ENCODE measurements at regions not wholly inside any gene's neighbourhood (a gene's known extent, or its start where the extent isn't known, plus 50 kb on each side); places are given as distances from the start of the nearest gene placed in this dataset.

- TF ChIP-seq ATF3 (IDR thresholded peaks at IDR 0.05) (no peak), CTCF (IDR thresholded peaks at IDR 0.05; ENCODE audit: low read depth, low read length, missing input control) (no peak)
These were observed 159.9 kb upstream of the CMC1 start (continued) for GRCh38 chr3:28081533-28081947.

- Histone ChIP-seq H3K4me1 (ENCODE audit: control insufficient read depth in 4 of 4, insufficient read depth in 4 of 4, low read length in 3 of 4) (no peaks in the 10 kb centered on the region), H3K27ac (ENCODE audit: low read depth in 1 of 2, low read length in 2 of 2) (no peak overlapping the region), H3K4me3 (ENCODE audit: low read depth in 1 of 3, low read length in 3 of 3) (no peak overlapping the region), H3K9me3 (ENCODE audit: control insufficient read depth in 4 of 4, low read length in 3 of 4) (no peaks in the 10 kb centered on the region), H3K36me3 (ENCODE audit: control insufficient read depth in 4 of 4, insufficient read depth in 3 of 4, low read depth in 1 of 4, low read length in 3 of 4) (no peaks in the 10 kb centered on the region), H3K9ac (ENCODE audit: low read depth in 1 of 2, low read length in 2 of 2) (no peak overlapping the region), H3K27me3 (ENCODE audit: control insufficient read depth in 4 of 4, insufficient read depth in 4 of 4, low read length in 3 of 4) (no peaks in the 10 kb centered on the region)
- no peak for DNase-seq (ENCODE audit: low spot score)
- WGBS: 85% methylated on average over 2 of the region's 2 CpGs
- no peak for TF ChIP-seq TAF1 (conservative IDR thresholded peaks at IDR 0.05)
- TF ChIP-seq EGR1 (IDR thresholded peaks at IDR 0.05; ENCODE audit: low read depth in 2 of 2): no peak
- TF ChIP-seq ZBTB33 (IDR thresholded peaks at IDR 0.05): no peak
- no peak for TF ChIP-seq FOXA2 (IDR thresholded peaks at IDR 0.05)
- TF ChIP-seq JUND (IDR thresholded peaks at IDR 0.05): no peak
- no peak for TF ChIP-seq RXRA (IDR thresholded peaks at IDR 0.05)
- TF ChIP-seq GABPA (IDR thresholded peaks at IDR 0.05 in 1 of 2, conservative IDR thresholded peaks at IDR 0.05 in 1 of 2): no peak
- no peak for TF ChIP-seq SP1 (IDR thresholded peaks at IDR 0.05)
- TF ChIP-seq HNF4A (conservative IDR thresholded peaks at IDR 0.05): no peak
These were observed 153.8 kb upstream of the CMC1 start for GRCh38 chr3:28087591-28087990.

- no peak overlapping the region for H3K27ac ChIP-seq (ENCODE audit: low read depth in 1 of 2, low read length in 2 of 2)
- no peaks in the 10 kb centered on the region for H3K27me3 ChIP-seq (ENCODE audit: control insufficient read depth in 4 of 4, insufficient read depth in 4 of 4, low read length in 3 of 4)
- WGBS: 88% methylated on average over 7 of the region's 7 CpGs
- no peak for DNase-seq (ENCODE audit: low spot score)
- TF ChIP-seq NR2F2 (IDR thresholded peaks at IDR 0.05): no peak
- TF ChIP-seq CTCF (IDR thresholded peaks at IDR 0.05; ENCODE audit: low read depth, low read length, missing input control): no peak
- TF ChIP-seq HNF4A (conservative IDR thresholded peaks at IDR 0.05): no peak
- TF ChIP-seq FOXA1 (IDR thresholded peaks at IDR 0.05): no peak
- no peak for TF ChIP-seq REST (IDR thresholded peaks at IDR 0.05)
- no peak for TF ChIP-seq ATF3 (IDR thresholded peaks at IDR 0.05)
- TF ChIP-seq GABPA (IDR thresholded peaks at IDR 0.05 in 1 of 2, conservative IDR thresholded peaks at IDR 0.05 in 1 of 2): no peak
- no peak for TF ChIP-seq HNF4G (IDR thresholded peaks at IDR 0.05)
- no peak for TF ChIP-seq YY1 (IDR thresholded peaks at IDR 0.05)
- TF ChIP-seq EGR1 (IDR thresholded peaks at IDR 0.05; ENCODE audit: low read depth in 2 of 2): no peak
- no peak for TF ChIP-seq JUND (IDR thresholded peaks at IDR 0.05)
- no peak for TF ChIP-seq FOXA2 (IDR thresholded peaks at IDR 0.05)
- TF ChIP-seq RXRA (IDR thresholded peaks at IDR 0.05): no peak
- TF ChIP-seq TAF1 (conservative IDR thresholded peaks at IDR 0.05): no peak
- TF ChIP-seq MAX (IDR thresholded peaks at IDR 0.05): no peak
- H3K9me3 ChIP-seq (ENCODE audit: control insufficient read depth in 4 of 4, low read length in 3 of 4): no peaks in the 10 kb centered on the region
- no peak overlapping the region for H3K4me3 ChIP-seq (ENCODE audit: low read depth in 1 of 3, low read length in 3 of 3)
- no peaks in the 10 kb centered on the region for H3K36me3 ChIP-seq (ENCODE audit: control insufficient read depth in 4 of 4, insufficient read depth in 3 of 4, low read depth in 1 of 4, low read length in 3 of 4)
- no peak overlapping the region for H3K9ac ChIP-seq (ENCODE audit: low read depth in 1 of 2, low read length in 2 of 2)
- H3K4me1 ChIP-seq (ENCODE audit: control insufficient read depth in 4 of 4, insufficient read depth in 4 of 4, low read length in 3 of 4): no peaks in the 10 kb centered on the region
These were observed 152.4 kb upstream of the CMC1 start for GRCh38 chr3:28088811-28089526.
